ENCODE measurements at regions not wholly inside any gene's neighbourhood (a gene's known extent, or its start where the extent isn't known, plus 50 kb on each side); places are given as distances from the start of the nearest gene placed in this dataset.

- DNase-seq, result no peak
Observed at GRCh38 chr15:39095218-39095879, 485.5 kb upstream of the THBS1 start.

- no peak for DNase-seq
Observed at GRCh38 chr15:39096608-39097205, 484.2 kb upstream of the THBS1 start.

- DNase-seq, result no peak
Observed at GRCh38 chr15:39099524-39099923, 481.4 kb upstream of the THBS1 start.

- no peak for DNase-seq
Observed at GRCh38 chr15:39100106-39100660, 480.7 kb upstream of the THBS1 start.

GRCh38 chr15:39102431-39102830 lies 478.4 kb upstream of the THBS1 start:
- no peak for DNase-seq

- DNase-seq, result no peak
Observed at GRCh38 chr15:39106950-39107349, 473.9 kb upstream of the THBS1 start.

- no peak for DNase-seq
Observed at GRCh38 chr15:39108021-39108420, 472.9 kb upstream of the THBS1 start.

GRCh38 chr15:39110336-39110735 lies 470.5 kb upstream of the THBS1 start:
- DNase-seq, result no peak

GRCh38 chr15:39110746-39111145 lies 470.1 kb upstream of the THBS1 start:
- DNase-seq, result no peak

- no peak for DNase-seq
Observed at GRCh38 chr15:39113741-39114140, 467.1 kb upstream of the THBS1 start.

- no peak for DNase-seq
Observed at GRCh38 chr15:39114690-39115378, 466.0 kb upstream of the THBS1 start.

GRCh38 chr15:39115379-39116057 lies 465.4 kb upstream of the THBS1 start:
- DNase-seq, result no peak

GRCh38 chr15:39118510-39118909 lies 462.4 kb upstream of the THBS1 start:
- no peak for DNase-seq

GRCh38 chr15:39124155-39124552 lies 456.7 kb upstream of the THBS1 start:
- DNase-seq, result no peak

GRCh38 chr15:39124553-39125171 lies 456.2 kb upstream of the THBS1 start:
- DNase-seq, result no peak

- no peak for DNase-seq
Observed at GRCh38 chr15:39125226-39125625, 455.7 kb upstream of the THBS1 start.

GRCh38 chr15:39125904-39126303 lies 455.0 kb upstream of the THBS1 start:
- peak; percentile 54 for DNase-seq

- no peak for DNase-seq
Observed at GRCh38 chr15:39127151-39127790, 453.6 kb upstream of the THBS1 start.

- no peak for DNase-seq
Observed at GRCh38 chr15:39127925-39128617, 452.8 kb upstream of the THBS1 start.

- no peak for DNase-seq
Observed at GRCh38 chr15:39128746-39129145, 452.1 kb upstream of the THBS1 start.

- no peak for DNase-seq
Observed at GRCh38 chr15:39130556-39131379, 450.1 kb upstream of the THBS1 start.

Measured in activated CD8-positive, alpha-beta memory T cell treated with anti-CD3 and anti-CD28 coated beads, Interleukin-2, amount 50 U/mL, for 48 hours (primary cell).